Large intestine (tissue), 3 donors: ENCODE measurements at regions not wholly inside any gene's neighbourhood (a gene's known extent, or its start where the extent isn't known, plus 50 kb on each side); places are given as distances from the start of the nearest gene placed in this dataset.

ENCODE experiments used
- DNase-seq, 2 donors: peaks; one replicate each; pipeline versions ENCODE4 v3.0.0 to v3.0.0-alpha.2; 2013
- H3K27ac ChIP-seq: one replicate; pipeline ENCODE4 v1.5.1; 2013; ENCODE audit warnings: low read length
- H3K27me3 ChIP-seq: 2 replicates; pipeline ENCODE4 v1.6.1; 2013; ENCODE audit warnings: low read length; ENCODE audit not compliant: control insufficient read depth, insufficient read depth
- H3K36me3 ChIP-seq: 2 replicates; pipeline ENCODE4 v1.6.1; 2013; ENCODE audit warnings: low read length; ENCODE audit not compliant: control insufficient read depth, insufficient read depth
- H3K4me1 ChIP-seq: one replicate; pipeline ENCODE4 v1.6.1; 2013; ENCODE audit warnings: low read length; ENCODE audit not compliant: control insufficient read depth, insufficient read depth
- H3K4me3 ChIP-seq: one replicate; pipeline ENCODE4 v1.5.1; 2013; ENCODE audit warnings: low read length
- H3K9me3 ChIP-seq: one replicate; pipeline ENCODE4 v1.6.1; 2013; ENCODE audit warnings: mild to moderate bottlenecking, low read depth, low read length, moderate library complexity; ENCODE audit not compliant: control insufficient read depth
- WGBS: methylation state at CpG from one replicate; pipeline ENCODE4 v1.1.5; 2013; ENCODE audit warnings: low lambda C conversion rate; ENCODE audit not compliant: insufficient coverage; 5-methylcytosine and 5-hydroxymethylcytosine counted together

GRCh38 chrX:16023790-16024734 is 99.3 kb upstream of the GRPR start:
- no peak for DNase-seq
- H3K4me3 ChIP-seq, result no peak overlapping the region
- H3K36me3 ChIP-seq, result no peaks in the 10 kb centered on the region
- 100% methylated on average over 1 of the region's 9 CpGs for WGBS
- no peaks in the 10 kb centered on the region for H3K4me1 ChIP-seq
- H3K27me3 ChIP-seq, result no peaks in the 10 kb centered on the region
- H3K9me3 ChIP-seq, result no peaks in the 10 kb centered on the region
- no peak overlapping the region for H3K27ac ChIP-seq

- Histone ChIP-seq H3K27ac (no peak overlapping the region), H3K36me3 (no peaks in the 10 kb centered on the region), H3K4me3 (no peak overlapping the region), H3K27me3 (no peaks in the 10 kb centered on the region), H3K4me1 (no peaks in the 10 kb centered on the region), H3K9me3 (no peaks in the 10 kb centered on the region)
- no peak for DNase-seq
- no CpG with 5 or more reads among the region's 1 CpG for WGBS
These were observed 100.7 kb upstream of the GRPR start for GRCh38 chrX:16022580-16023200.

GRCh38 chrX:16018291-16018690 is 105.1 kb upstream of the GRPR start:
- Histone ChIP-seq H3K4me3 (no peak overlapping the region), H3K27ac (no peak overlapping the region), H3K36me3 (no peaks in the 10 kb centered on the region), H3K9me3 (no peaks in the 10 kb centered on the region), H3K27me3 (no peaks in the 10 kb centered on the region), H3K4me1 (no peaks in the 10 kb centered on the region)
- DNase-seq, result no peak

- no peaks in the 10 kb centered on the region for H3K27me3 ChIP-seq
- peak in 1 of 2 donors; percentile 5 for DNase-seq
- H3K36me3 ChIP-seq, result no peaks in the 10 kb centered on the region
- H3K9me3 ChIP-seq, result no peaks in the 10 kb centered on the region
- H3K4me3 ChIP-seq, result no peak overlapping the region
- H3K27ac ChIP-seq, result no peak overlapping the region
- no peaks in the 10 kb centered on the region for H3K4me1 ChIP-seq
These were observed 109.2 kb upstream of the GRPR start for GRCh38 chrX:16014171-16014570.

- Histone ChIP-seq H3K9me3 (no peaks in the 10 kb centered on the region), H3K36me3 (no peaks in the 10 kb centered on the region), H3K27me3 (no peaks in the 10 kb centered on the region), H3K27ac (no peak overlapping the region), H3K4me3 (no peak overlapping the region), H3K4me1 (no peaks in the 10 kb centered on the region)
- WGBS, result no CpG with 5 or more reads among the region's 1 CpG
- DNase-seq, result no peak
These were observed 111.1 kb upstream of the GRPR start for GRCh38 chrX:16012250-16012649.

GRCh38 chrX:16005917-16006316 is 117.4 kb upstream of the GRPR start:
- DNase-seq, result no peak
- no peak overlapping the region for H3K4me3 ChIP-seq
- no peaks in the 10 kb centered on the region for H3K4me1 ChIP-seq
- no peaks in the 10 kb centered on the region for H3K36me3 ChIP-seq
- no peaks in the 10 kb centered on the region for H3K9me3 ChIP-seq
- WGBS, result no CpG with 5 or more reads among the region's 2 CpGs
- no peak overlapping the region for H3K27ac ChIP-seq
- H3K27me3 ChIP-seq, result no peaks in the 10 kb centered on the region

- Histone ChIP-seq H3K9me3 (no peaks in the 10 kb centered on the region), H3K36me3 (no peaks in the 10 kb centered on the region), H3K27me3 (no peaks in the 10 kb centered on the region), H3K4me1 (no peaks in the 10 kb centered on the region), H3K27ac (no peak overlapping the region), H3K4me3 (no peak overlapping the region)
- no peak for DNase-seq
- no CpG with 5 or more reads among the region's 1 CpG for WGBS
These were observed 121.2 kb upstream of the GRPR start for GRCh38 chrX:16002185-16002584.

GRCh38 chrX:15998350-15998749 is 125.0 kb upstream of the GRPR start:
- WGBS, result no CpG with 5 or more reads among the region's 2 CpGs
- Histone ChIP-seq H3K4me3 (no peak overlapping the region), H3K9me3 (no peaks in the 10 kb centered on the region), H3K27me3 (no peaks in the 10 kb centered on the region), H3K4me1 (no peaks in the 10 kb centered on the region), H3K27ac (no peak overlapping the region), H3K36me3 (no peaks in the 10 kb centered on the region)
- no peak for DNase-seq

GRCh38 chrX:15989716-15990115 is 133.6 kb upstream of the GRPR start:
- H3K27ac ChIP-seq, result no peak overlapping the region
- DNase-seq, result no peak
- no peaks in the 10 kb centered on the region for H3K4me1 ChIP-seq
- 20% methylated on average over 1 of the region's 4 CpGs for WGBS
- no peaks in the 10 kb centered on the region for H3K36me3 ChIP-seq
- no peaks in the 10 kb centered on the region for H3K27me3 ChIP-seq
- no peak overlapping the region for H3K4me3 ChIP-seq
- H3K9me3 ChIP-seq, result no peaks in the 10 kb centered on the region

GRCh38 chrX:15988661-15989603 is 134.3 kb upstream of the AP1S2 start:
- WGBS, result no CpG with 5 or more reads among the region's 5 CpGs
- Histone ChIP-seq H3K4me3 (no peak overlapping the region), H3K27me3 (no peaks in the 10 kb centered on the region), H3K9me3 (no peaks in the 10 kb centered on the region), H3K27ac (no peak overlapping the region), H3K36me3 (no peaks in the 10 kb centered on the region), H3K4me1 (no peaks in the 10 kb centered on the region)
- DNase-seq, result no peak
